Mammary epithelial cell (primary cell): ENCODE measurements at regions not wholly inside any gene's neighbourhood (a gene's known extent, or its start where the extent isn't known, plus 50 kb on each side); places are given as distances from the start of the nearest gene placed in this dataset.

Experiments used
- CTCF ChIP-seq, 2 donors: IDR thresholded peaks in 1 of 2; conservative IDR thresholded peaks in 1 of 2; 2 replicates each; pipeline ENCODE4 v1.5.1; 2011 to 2012; ENCODE audit warnings: inconsistent platforms in 2 of 2, low read length in 2 of 2, mild to moderate bottlenecking in 2 of 2, control low read depth in 1 of 2, low read depth in 1 of 2; ENCODE audit not compliant: insufficient read depth in 1 of 2; ENCODE audit errors: extremely low read depth in 1 of 2
- EZH2 ChIP-seq: IDR thresholded peaks from 2 replicates; pipeline ENCODE4 v1.6.1; 2012; ENCODE audit warnings: low read length, inconsistent platforms, borderline replicate concordance

- no peak for TF ChIP-seq CTCF (conservative IDR thresholded peaks at IDR 0.05 in 1 of 2, IDR thresholded peaks at IDR 0.05 in 1 of 2; ENCODE audit: extremely low read depth in 1 of 2, insufficient read depth in 1 of 2, low read depth in 1 of 2, low read length in 2 of 2)
- TF ChIP-seq EZH2, result no peak
Observed at GRCh38 chr14:87629788-87630187, 363.2 kb downstream of the GALC start.
